GM23338 (cell line): ENCODE measurements at regions not wholly inside any gene's neighbourhood (a gene's known extent, or its start where the extent isn't known, plus 50 kb on each side); places are given as distances from the start of the nearest gene placed in this dataset.

Experiments
- ATAC-seq: fragments of 200-7000 bp; cut with Tn5 transposase; 3 replicates; pipeline ENCODE4 v1.9.1; 2020
- DNase-seq: peaks from one replicate; pipeline ENCODE4 v3.0.0-alpha.2; 2015; ENCODE audit warnings: low spot score
- H2AFZ ChIP-seq: fragments of 200-600 bp; sonication (generic); 2 replicates; pipeline ENCODE4 v1.8.0; 2016; ENCODE audit warnings: antibody characterized with exemption, mild to moderate bottlenecking, moderate library complexity
- H3F3A ChIP-seq: fragments of 200-600 bp; sonication (generic); replicated peaks from 2 replicates; pipeline ENCODE4 v1.8.0; 2017; ENCODE audit warnings: antibody characterized with exemption, mixed run types, low read depth
- H3K27ac ChIP-seq: fragments of 200-600 bp; sonication (generic); 2 replicates; pipeline ENCODE4 v1.6.1; 2016; ENCODE audit warnings: low read depth
- H3K27me3 ChIP-seq: fragments of 200-600 bp; sonication (generic); 2 replicates; pipeline ENCODE4 v1.8.0; 2016; ENCODE audit warnings: mild to moderate bottlenecking, mixed run types, moderate library complexity; ENCODE audit not compliant: insufficient read depth
- H3K36me3 ChIP-seq: fragments of 200-600 bp; sonication (generic); 2 replicates; pipeline ENCODE4 v1.8.0; 2016; ENCODE audit warnings: mild to moderate bottlenecking; ENCODE audit not compliant: insufficient read depth
- H3K4me1 ChIP-seq: fragments of 200-600 bp; sonication (generic); 2 replicates; pipeline ENCODE4 v1.8.0; 2016; ENCODE audit warnings: mild to moderate bottlenecking, moderate library complexity; ENCODE audit not compliant: insufficient read depth
- H3K4me2 ChIP-seq: fragments of 200-600 bp; sonication (generic); 2 replicates; pipeline ENCODE4 v1.7.1; 2017; ENCODE audit warnings: mixed run types
- H3K4me3 ChIP-seq: fragments of 200-600 bp; sonication (generic); 2 replicates; pipeline ENCODE4 v1.6.1; 2016; ENCODE audit warnings: mixed run types
- H3K79me2 ChIP-seq: fragments of 200-600 bp; sonication (generic); replicated peaks from 2 replicates; pipeline ENCODE4 v1.8.0; 2017; ENCODE audit warnings: mild to moderate bottlenecking; ENCODE audit not compliant: insufficient read depth
- H3K9me2 ChIP-seq: fragments of 200-600 bp; sonication (generic); 2 replicates; pipeline ENCODE4 v1.8.0; 2017; ENCODE audit not compliant: insufficient read depth
- H4K20me1 ChIP-seq: fragments of 200-600 bp; sonication (generic); replicated peaks from 2 replicates; pipeline ENCODE4 v1.8.0; 2017; ENCODE audit warnings: mild to moderate bottlenecking; ENCODE audit not compliant: insufficient read depth
- H3K27ac Mint-ChIP-seq: 2 replicates; pipeline ENCODE4 v1.8.0; 2020; ENCODE audit warnings: inconsistent platforms, mild to moderate bottlenecking, moderate library complexity, mixed read lengths
- H3K27me3 Mint-ChIP-seq: 3 replicates; pipeline ENCODE4 v1.8.0; 2022; ENCODE audit warnings: low read depth, mild to moderate bottlenecking, moderate library complexity, mixed read lengths, inconsistent platforms; ENCODE audit not compliant: insufficient read depth, poor library complexity
- H3K36me3 Mint-ChIP-seq: 3 replicates; pipeline ENCODE4 v1.8.0; 2021; ENCODE audit warnings: low read depth, mild to moderate bottlenecking, inconsistent platforms, moderate library complexity, mixed read lengths
- H3K4me1 Mint-ChIP-seq: 3 replicates; pipeline ENCODE4 v1.8.0; 2020; ENCODE audit warnings: mild to moderate bottlenecking, inconsistent platforms, mixed read lengths
- H3K4me3 Mint-ChIP-seq: 3 replicates; pipeline ENCODE4 v1.8.0; 2021; ENCODE audit warnings: moderate library complexity, mild to moderate bottlenecking, inconsistent platforms, mixed read lengths
- H3K9me3 Mint-ChIP-seq: 3 replicates; pipeline ENCODE4 v1.8.0; 2020; ENCODE audit warnings: moderate library complexity, mild to moderate bottlenecking, inconsistent platforms, mixed read lengths
- CREB1 ChIP-seq: fragments of 250-450 bp; sonication (Bioruptor Pico); IDR thresholded peaks from 2 replicates; pipeline ENCODE4 v1.5.0; 2020; ENCODE audit warnings: low read depth, mild to moderate bottlenecking, moderate library complexity
- CTCF ChIP-seq, 2 experiments: fragments of 200-600 bp in 1 of 2; sonication (generic) in 1 of 2; conservative IDR thresholded peaks; 2 replicates each; pipeline versions ENCODE4 v1.5.1 to v1.6.1; 2016 to 2017; ENCODE audit warnings: antibody characterized with exemption in 2 of 2, low read depth in 2 of 2, mild to moderate bottlenecking in 2 of 2, moderate library complexity in 1 of 2
- ETS1 ChIP-seq: IDR thresholded peaks from 2 replicates; pipeline ENCODE4 v1.6.1; 2016; ENCODE audit warnings: antibody characterized with exemption
- JUNB ChIP-seq: IDR thresholded peaks from one replicate; pipeline ENCODE4 v1.6.1; 2016; ENCODE audit warnings: antibody characterized with exemption; ENCODE audit not compliant: unreplicated experiment
- NANOG ChIP-seq: IDR thresholded peaks from 2 replicates; pipeline ENCODE4 v1.6.1; 2016; ENCODE audit warnings: antibody characterized with exemption, borderline replicate concordance
- POLR2AphosphoS5 ChIP-seq: IDR thresholded peaks from 2 replicates; pipeline ENCODE4 v1.6.1; 2016; ENCODE audit warnings: antibody characterized with exemption, low read depth
- REST ChIP-seq: IDR thresholded peaks from one replicate; pipeline ENCODE4 v1.6.1; 2018; ENCODE audit warnings: antibody characterized with exemption; ENCODE audit not compliant: unreplicated experiment
- STAT1 ChIP-seq: IDR thresholded peaks from one replicate; pipeline ENCODE4 v1.6.1; 2016; ENCODE audit warnings: antibody characterized with exemption; ENCODE audit not compliant: unreplicated experiment
- ZNF114 ChIP-seq: fragments of 250-450 bp; sonication (Bioruptor Pico); IDR thresholded peaks from 2 replicates; pipeline ENCODE4 v1.5.0; 2020; ENCODE audit warnings: mild to moderate bottlenecking, moderate library complexity
- ZNF331 ChIP-seq: fragments of 250-450 bp; sonication (Bioruptor Pico); IDR thresholded peaks from 2 replicates; pipeline ENCODE4 v1.5.0; 2020; ENCODE audit warnings: low read depth, mild to moderate bottlenecking, moderate library complexity

GRCh38 chr7:85821926-85822325, 635.1 kb upstream of the SEMA3D start (continued):
- TF ChIP-seq REST, result no peak
- no peak for TF ChIP-seq STAT1
- TF ChIP-seq POLR2AphosphoS5, result no peak
- no peak for TF ChIP-seq ZNF331 (CRISPR knock-in tag)

- Histone ChIP-seq H3K4me2 (no peak overlapping the region), H4K20me1 (no peaks in the 10 kb centered on the region), H3K36me3 (no peaks in the 10 kb centered on the region), H3K27me3 (no peaks in the 10 kb centered on the region), H3K27ac (no peak overlapping the region), H3K79me2 (no peaks in the 10 kb centered on the region), H3K4me1 (no peaks in the 10 kb centered on the region; the same call in 1 of the 2 replicates), H3K4me3 (no peak overlapping the region), H3F3A (no peaks in the 10 kb centered on the region), H2AFZ (no peak overlapping the region), H3K9me2 (no peaks in the 10 kb centered on the region; the same call in 1 of the 2 replicates)
- Mint-ChIP-seq H3K9me3 (peaks cover 8% of the 10 kb centered on the region; the same call in 1 of the 3 replicates), H3K27ac (no peak overlapping the region), H3K4me3 (no peak overlapping the region), H3K27me3 (no peaks in the 10 kb centered on the region), H3K36me3 (no peaks in the 10 kb centered on the region), H3K4me1 (peaks cover 2% of the 10 kb centered on the region; the same call in 1 of the 3 replicates)
- DNase-seq (no peak), ATAC-seq (no peak)
- TF ChIP-seq STAT1, result no peak
- TF ChIP-seq JUNB, result no peak
- TF ChIP-seq ETS1, result no peak
- TF ChIP-seq ZNF331 (CRISPR knock-in tag), result no peak
- no peak for TF ChIP-seq REST
- no peak for TF ChIP-seq CREB1 (CRISPR knock-in tag)
- TF ChIP-seq NANOG, result no peak
- TF ChIP-seq ZNF114 (CRISPR knock-in tag), result no peak
- TF ChIP-seq POLR2AphosphoS5, result no peak
- TF ChIP-seq CTCF (conservative IDR thresholded peaks at IDR 0.05; ENCODE audit: low read depth in 2 of 2), result no peak
Measured at GRCh38 chr7:85820702-85821443, 634.0 kb upstream of the SEMA3D start.
